Right lobe of liver (tissue), 4 donors: ENCODE measurements at regions not wholly inside any gene's neighbourhood (a gene's known extent, or its start where the extent isn't known, plus 50 kb on each side); places are given as distances from the start of the nearest gene placed in this dataset.

Experiments used
- CTCF ChIP-seq, 4 donors: fragments of 200-600 bp in 3 of 4; fragments of 450-650 bp in 1 of 4; IDR thresholded peaks; one replicate each; pipeline versions ENCODE4 v1.5.1 to v1.8.0; 2016 to 2022; ENCODE audit warnings: antibody characterized with exemption in 4 of 4, mild to moderate bottlenecking in 2 of 4
- POLR2A ChIP-seq: fragments of 450-650 bp; IDR thresholded peaks from one replicate; pipeline ENCODE4 v1.6.1; 2017; ENCODE audit warnings: antibody characterized with exemption, mild to moderate bottlenecking
- donor health status: DM: no; HTN: no; CAD: no.
- donor health status: DM: no; HTN: no; CAD: no.
- donor health status: DM: no; HTN: yes; CAD: no.

DNA sequence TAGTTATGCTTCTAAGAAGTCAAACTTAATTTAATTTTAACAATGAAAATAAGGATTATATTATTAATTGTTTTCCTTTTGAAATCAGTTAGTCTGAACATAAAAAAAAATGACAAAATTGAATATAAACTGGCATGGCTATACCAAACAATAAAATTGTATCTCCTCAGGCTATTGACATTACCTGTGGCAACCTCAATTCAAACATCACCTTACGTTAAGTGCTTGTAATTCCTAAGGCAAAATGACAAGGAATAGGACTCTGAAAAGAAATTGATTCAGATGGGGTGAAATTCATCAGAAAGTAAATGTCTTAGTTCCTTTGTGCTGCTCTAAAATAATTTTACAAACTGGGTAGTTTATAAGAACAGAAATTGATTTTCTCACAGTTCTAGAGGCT is 89.5 kb downstream of the SLITRK6 start:
- TF ChIP-seq CTCF (IDR thresholded peaks at IDR 0.05) (no peak), POLR2A (no peak)
